ENCODE measurements at regions not wholly inside any gene's neighbourhood (a gene's known extent, or its start where the extent isn't known, plus 50 kb on each side); places are given as distances from the start of the nearest gene placed in this dataset.

GRCh38 chr4:179372746-179373145 is 1930.5 kb upstream of the AGA start:
- TF ChIP-seq POLR2AphosphoS5 (IDR thresholded peaks at IDR 0.05; ENCODE audit: borderline replicate concordance, low read depth, low read length) (no peak), EZH2 (IDR thresholded peaks at IDR 0.05) (no peak), FOXP2 (optimal IDR thresholded peaks at IDR 0.05; ENCODE audit: control extremely low read depth, extremely low read length, insufficient read depth) (no peak)
